Activated CD4-positive, CD25-positive, alpha-beta regulatory T cell treated with anti-CD3 and anti-CD28 coated beads, Interleukin-2, amount 50 U/mL, for 72 hours (primary cell): ENCODE measurements at regions not wholly inside any gene's neighbourhood (a gene's known extent, or its start where the extent isn't known, plus 50 kb on each side); places are given as distances from the start of the nearest gene placed in this dataset.

Experiments
- DNase-seq: peaks from one replicate; pipeline ENCODE4 v3.0.0; 2021

GRCh38 chr7:68457481-68457880, 1140.8 kb upstream of the AUTS2 start:
- DNase-seq, result no peak

- no peak for DNase-seq
Measured at GRCh38 chr7:68458010-68458908, 1140.0 kb upstream of the AUTS2 start.

DNA sequence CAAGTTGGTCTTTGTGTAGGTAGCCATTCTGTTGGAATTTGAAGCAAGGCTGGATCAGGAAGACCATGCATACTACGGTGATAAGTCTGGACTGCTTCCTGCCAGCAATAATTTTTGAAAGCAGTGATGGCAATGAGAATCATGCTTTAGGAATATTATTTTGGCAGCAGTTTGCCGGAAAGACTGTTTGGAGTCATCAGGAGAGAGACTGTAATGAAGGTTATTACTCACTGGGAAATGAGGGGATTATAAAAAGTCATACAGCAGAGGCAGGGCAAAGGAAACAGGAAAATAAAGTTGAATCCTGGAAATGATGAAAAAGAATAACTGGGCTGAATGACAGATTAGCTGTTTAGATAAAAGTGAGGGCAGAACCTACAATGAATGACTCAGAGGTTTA, 1136.8 kb upstream of the AUTS2 start:
- no peak for DNase-seq

DNA sequence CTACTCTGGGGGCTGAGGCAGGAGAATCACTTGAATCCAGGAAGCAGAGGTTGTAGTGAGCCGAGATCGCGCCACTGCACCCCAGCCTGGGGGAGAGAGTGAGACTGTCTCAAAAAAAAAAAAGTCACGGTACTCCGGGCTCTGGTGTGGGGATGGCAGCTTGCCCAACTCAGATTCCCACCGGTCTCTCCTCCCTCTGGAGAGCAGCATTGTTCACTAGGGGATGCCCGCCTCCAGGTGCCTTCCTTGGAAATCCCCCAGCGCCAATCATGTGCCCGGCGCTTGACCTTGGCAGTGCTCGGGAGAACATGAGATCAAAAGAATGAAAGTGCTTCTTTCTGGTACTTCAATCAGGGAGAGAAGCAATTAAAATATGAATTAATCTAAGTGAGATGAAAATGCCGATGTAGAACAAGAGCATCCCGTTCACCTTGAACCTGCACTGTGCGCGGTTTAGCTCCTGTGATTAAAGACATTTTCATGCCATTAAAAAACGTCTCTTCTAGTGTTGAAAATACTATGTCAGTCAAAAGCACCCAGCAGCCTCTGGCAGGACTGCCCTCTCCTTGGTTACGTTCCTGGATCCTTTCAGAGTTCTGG, 1127.3 kb upstream of the AUTS2 start:
- no peak for DNase-seq

DNA sequence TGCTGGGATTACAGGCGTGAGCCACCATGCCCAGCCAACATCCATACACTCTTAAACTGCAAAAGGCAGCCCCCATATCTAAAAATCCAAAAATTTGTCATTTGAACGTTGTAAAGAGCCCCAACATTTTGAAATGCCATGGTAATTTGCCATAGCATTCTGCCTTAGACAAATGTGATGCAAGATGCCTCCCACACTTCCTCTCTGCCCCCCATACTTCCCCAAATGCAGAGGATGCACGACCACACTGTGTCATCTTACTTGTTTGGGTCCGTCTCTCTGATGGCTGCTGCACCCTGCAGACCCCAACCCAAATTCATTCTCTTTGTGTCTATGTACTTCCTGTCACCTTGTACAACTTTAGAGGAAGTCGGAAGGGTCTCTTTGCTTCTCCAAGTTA, 1125.6 kb upstream of the AUTS2 start:
- DNase-seq, result no peak

DNA sequence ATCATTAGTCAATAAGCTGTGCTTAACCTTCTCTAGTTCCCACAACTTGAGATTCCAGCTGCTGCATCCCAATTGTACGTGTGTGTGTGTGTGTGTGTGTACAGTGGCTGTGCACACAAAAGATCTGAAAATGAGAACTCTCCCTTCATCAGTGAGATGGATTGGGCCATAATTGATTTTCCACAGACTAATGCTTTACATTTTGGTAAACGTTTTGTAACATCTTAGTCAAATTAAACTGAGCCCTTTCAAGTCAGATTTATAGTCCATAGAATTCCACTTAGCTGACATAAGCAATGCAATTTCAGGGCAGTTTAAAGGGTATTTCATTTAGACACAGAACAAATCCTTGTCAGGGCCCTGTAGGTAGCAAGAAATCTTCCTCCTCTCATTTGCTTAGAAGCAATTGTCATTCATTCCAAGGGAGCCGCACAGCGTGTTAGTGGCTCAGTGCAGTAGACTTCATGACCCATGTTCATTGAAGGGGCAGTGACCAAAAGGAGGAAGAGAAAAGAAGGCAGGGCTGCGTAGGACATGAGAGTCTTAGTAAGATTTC, 1123.5 kb upstream of the AUTS2 start:
- DNase-seq, result no peak

DNA sequence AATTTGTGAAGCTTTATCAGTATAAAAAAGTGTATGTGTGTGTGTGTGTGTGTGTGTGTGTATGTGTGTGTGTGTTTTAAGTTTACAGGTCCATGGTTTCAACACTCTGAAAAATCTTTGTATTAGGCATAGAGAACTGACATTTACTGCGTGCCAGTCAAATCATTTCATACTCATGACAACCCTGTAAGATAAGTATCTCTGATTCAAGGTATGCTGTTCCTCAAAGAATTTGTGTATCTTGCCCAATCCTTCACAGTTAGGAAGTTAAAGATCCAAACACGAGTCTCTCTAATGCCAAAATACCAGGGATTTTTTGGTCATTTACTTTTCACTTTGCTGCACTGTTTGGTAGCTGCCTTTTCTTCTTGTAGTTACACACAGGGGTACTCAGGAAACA, 1121.3 kb upstream of the AUTS2 start:
- DNase-seq, result no peak

- no peak for DNase-seq
Measured at GRCh38 chr7:68478326-68478725, 1119.9 kb upstream of the AUTS2 start.

- DNase-seq, result no peak
Measured at GRCh38 chr7:68482800-68483199, 1115.5 kb upstream of the AUTS2 start.

DNA sequence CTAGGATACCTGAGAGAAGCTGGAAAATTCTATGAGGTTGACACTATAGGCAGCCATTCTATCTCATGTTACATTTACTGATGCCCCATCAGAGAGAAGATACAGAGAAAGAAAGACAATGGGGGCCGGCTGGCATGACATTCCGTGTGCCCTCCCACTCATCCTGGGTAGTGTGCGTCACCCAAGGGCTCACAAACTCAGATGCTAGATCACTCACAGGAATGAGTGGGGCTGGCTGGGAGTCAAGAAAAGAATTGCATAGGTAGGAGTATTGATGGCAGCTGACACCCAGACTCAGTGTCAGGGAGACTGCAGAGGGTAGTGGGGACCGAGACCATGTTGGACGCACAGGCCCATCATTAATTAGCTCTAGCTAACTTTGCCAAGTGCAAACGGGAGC, 1113.5 kb upstream of the AUTS2 start:
- DNase-seq, result no peak

- no peak for DNase-seq
Measured at GRCh38 chr7:68485253-68485917, 1112.9 kb upstream of the AUTS2 start.

DNA sequence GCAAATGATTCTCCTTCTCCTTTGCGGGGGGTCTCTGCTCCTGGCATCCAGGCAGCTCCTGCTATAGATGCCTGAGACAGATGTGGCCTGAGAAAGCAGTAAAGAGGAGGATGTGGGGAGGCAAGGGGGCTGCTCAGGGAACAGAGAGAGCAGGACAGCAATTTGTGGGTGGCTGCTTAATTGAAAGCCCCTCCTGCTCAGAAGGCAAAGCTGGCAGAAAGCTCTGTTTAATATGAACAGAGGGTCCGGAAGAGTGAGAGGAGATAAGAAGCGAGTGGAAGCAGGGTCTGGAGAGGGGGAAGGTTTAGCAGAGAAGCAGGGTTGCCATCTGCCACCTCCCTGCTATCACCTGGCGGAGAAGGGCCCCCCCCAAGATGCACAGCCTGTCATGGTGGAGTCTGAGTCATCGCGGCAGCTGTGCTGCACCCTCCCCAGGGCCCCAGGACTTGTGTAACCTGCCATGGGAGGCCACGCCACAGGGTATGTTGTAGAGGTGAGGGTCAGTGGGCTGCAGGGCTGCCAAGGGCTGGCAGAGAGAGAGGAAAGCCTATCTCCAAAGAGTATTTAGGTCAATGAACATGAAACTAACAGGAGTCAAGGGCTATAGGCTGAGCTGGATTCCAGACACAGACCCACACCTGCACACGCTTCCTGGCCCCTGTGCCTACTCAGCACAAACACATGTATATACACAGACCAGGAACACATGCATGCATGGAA, 1109.8 kb upstream of the AUTS2 start:
- DNase-seq, result no peak

GRCh38 chr7:68491523-68492358, 1106.5 kb upstream of the AUTS2 start:
- no peak for DNase-seq

GRCh38 chr7:68492359-68492690, 1106.0 kb upstream of the AUTS2 start:
- no peak for DNase-seq

- DNase-seq, result no peak
Measured at GRCh38 chr7:68503400-68503799, 1094.9 kb upstream of the AUTS2 start.

DNA sequence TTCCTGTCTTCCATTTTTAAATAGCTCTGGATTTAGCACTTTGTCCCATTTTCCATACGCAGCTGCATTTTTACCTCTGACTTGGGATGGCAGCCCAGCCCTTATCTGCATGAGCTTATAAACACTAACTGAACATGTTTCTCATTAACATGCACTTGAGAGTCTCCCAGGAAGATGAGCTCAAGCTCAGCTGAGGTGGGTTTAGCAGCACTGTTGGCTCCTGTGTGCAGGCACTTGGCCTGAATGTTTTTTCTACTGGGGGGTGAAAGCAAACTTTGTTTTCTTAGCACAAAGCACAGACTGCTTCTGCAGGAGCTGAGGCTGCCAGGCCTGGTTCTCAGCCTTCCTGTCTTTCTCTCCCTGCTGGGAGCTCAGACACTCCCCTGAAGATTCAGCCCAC, 1093.6 kb upstream of the AUTS2 start:
- DNase-seq, result no peak

- no peak for DNase-seq
Measured at GRCh38 chr7:68505721-68506120, 1092.6 kb upstream of the AUTS2 start.

- DNase-seq, result no peak
Measured at GRCh38 chr7:68507668-68508067, 1090.6 kb upstream of the AUTS2 start.

DNA sequence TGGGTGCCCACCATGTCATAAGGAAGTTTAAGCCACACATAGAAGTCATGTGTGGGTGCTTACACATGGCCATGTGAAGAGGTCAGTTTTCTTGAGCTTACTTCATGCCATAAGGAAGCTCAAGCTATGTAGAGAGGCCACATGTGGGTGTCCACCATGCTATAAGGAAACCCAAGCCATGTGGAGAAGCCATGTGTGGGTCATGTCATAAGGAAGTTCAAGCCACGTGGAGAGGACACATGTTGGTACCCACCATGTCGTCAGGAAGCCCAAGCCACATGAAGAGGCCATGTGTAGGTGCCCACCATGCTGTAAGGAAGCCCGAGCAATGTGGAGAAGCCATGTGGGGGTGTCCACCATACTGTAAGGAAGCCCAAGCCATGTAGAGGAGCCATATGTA, 1089.2 kb upstream of the AUTS2 start:
- DNase-seq, result no peak

- DNase-seq, result no peak
Measured at GRCh38 chr7:68509603-68510002, 1088.7 kb upstream of the AUTS2 start.

DNA sequence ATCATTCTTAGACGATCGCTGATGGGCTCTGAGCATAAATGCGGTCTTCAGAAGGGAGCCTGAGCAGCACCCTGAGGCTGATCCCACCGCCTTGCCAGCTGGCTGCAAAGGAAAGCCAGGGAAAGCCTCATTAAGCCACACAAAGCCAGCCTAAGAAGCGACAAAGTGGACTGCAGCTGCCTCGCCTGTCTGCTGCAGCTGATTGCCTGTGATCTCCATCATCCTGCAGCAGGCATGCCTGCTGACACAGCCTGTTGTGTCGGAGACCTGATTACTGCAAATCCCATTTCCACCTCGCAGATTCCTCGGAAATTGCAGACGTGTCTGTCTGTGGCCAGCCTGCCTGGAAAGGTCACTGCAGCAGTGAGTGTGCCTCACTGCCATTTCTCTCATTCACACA, 1087.0 kb upstream of the AUTS2 start:
- DNase-seq, result no peak

- DNase-seq, result no peak
Measured at GRCh38 chr7:68512466-68512865, 1085.8 kb upstream of the AUTS2 start.
